Vagina (tissue), 2 donors: ENCODE measurements at regions not wholly inside any gene's neighbourhood (a gene's known extent, or its start where the extent isn't known, plus 50 kb on each side); places are given as distances from the start of the nearest gene placed in this dataset.

Source experiments
- POLR2A ChIP-seq, 2 donors: fragments of 450-650 bp; IDR thresholded peaks; one replicate each; pipeline ENCODE4 v1.6.1; 2017; ENCODE audit warnings: antibody characterized with exemption in 2 of 2, mild to moderate bottlenecking in 2 of 2, moderate library complexity in 2 of 2
- TF ChIP-seq, protein P1 (sequence below), 3 experiments: fragments of 450-650 bp in 2 of 3; fragments of 200-600 bp in 1 of 3; sonication (generic) in 1 of 3; IDR thresholded peaks; one replicate each; pipeline ENCODE4 v1.5.1; 2017 to 2019; ENCODE audit warnings: antibody characterized with exemption in 3 of 3, mild to moderate bottlenecking in 2 of 3, moderate library complexity in 2 of 3

DNA sequence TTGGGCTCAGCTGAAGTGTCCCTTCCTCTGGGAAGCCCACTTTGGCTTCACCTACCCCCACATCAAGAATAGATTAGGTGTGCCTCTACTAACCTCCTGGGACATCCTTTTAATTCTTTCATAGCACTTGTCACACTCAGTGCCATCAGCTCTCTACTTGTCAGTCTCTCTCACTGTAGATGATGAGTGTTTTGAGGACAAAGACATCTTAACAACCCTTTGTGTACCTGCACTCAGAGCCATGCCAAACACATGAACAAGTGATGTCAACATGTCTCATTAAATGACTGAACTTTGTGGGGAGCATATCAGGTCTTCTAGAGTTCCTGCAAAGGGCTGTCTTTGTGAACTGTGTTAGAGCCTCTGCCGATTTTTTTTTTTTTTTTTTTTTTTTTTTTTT lies 87.0 kb upstream of the AMOTL1 start:
- TF ChIP-seq POLR2A (IDR thresholded peaks at IDR 0.05), result no peak
- TF ChIP-seq, protein P1, sequence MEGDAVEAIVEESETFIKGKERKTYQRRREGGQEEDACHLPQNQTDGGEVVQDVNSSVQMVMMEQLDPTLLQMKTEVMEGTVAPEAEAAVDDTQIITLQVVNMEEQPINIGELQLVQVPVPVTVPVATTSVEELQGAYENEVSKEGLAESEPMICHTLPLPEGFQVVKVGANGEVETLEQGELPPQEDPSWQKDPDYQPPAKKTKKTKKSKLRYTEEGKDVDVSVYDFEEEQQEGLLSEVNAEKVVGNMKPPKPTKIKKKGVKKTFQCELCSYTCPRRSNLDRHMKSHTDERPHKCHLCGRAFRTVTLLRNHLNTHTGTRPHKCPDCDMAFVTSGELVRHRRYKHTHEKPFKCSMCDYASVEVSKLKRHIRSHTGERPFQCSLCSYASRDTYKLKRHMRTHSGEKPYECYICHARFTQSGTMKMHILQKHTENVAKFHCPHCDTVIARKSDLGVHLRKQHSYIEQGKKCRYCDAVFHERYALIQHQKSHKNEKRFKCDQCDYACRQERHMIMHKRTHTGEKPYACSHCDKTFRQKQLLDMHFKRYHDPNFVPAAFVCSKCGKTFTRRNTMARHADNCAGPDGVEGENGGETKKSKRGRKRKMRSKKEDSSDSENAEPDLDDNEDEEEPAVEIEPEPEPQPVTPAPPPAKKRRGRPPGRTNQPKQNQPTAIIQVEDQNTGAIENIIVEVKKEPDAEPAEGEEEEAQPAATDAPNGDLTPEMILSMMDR (IDR thresholded peaks at IDR 0.05), result no peak
